ENCODE measurements at regions not wholly inside any gene's neighbourhood (a gene's known extent, or its start where the extent isn't known, plus 50 kb on each side); places are given as distances from the start of the nearest gene placed in this dataset.

DNA sequence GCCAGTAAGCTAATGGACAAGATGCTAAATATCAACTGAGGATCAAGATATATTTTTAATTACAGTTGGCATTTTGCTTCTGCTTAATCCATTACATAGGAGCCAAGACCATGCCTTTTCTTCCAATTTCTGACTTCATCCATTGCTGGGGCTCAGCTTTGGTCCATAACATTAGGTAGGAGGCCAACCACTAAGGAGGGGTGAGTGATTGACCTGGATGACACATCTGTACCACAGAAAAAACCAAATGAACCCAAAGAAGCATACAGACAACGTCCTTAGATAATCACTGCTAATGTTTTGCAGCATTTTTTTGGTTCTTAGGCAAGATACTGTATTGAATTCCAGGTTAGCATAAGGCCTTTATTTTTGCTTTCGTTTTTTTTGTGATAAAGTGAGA lies 353.2 kb upstream of the KCNH8 start:
- FAIRE-seq: no peak
- Histone ChIP-seq H3K36me3 (ENCODE audit: control insufficient read depth in 2 of 4, insufficient read depth in 4 of 4, low read length in 3 of 4) (no peaks in the 10 kb centered on the region), H3K56ac (replicated peaks; ENCODE audit: insufficient read length, low read depth, low read length) (no peak overlapping the region), H3K14ac (ENCODE audit: insufficient read length) (no peak overlapping the region), H2BK5ac (ENCODE audit: low read depth, low read length) (no peak overlapping the region), H2BK15ac (ENCODE audit: low read length) (no peak overlapping the region), H3K23me2 (ENCODE audit: low read depth, low read length) (no peaks in the 10 kb centered on the region), H3K27me3 (replicated peaks in 1 of 4; ENCODE audit: control insufficient read depth in 3 of 4, extremely low read depth in 1 of 4, insufficient read depth in 3 of 4, low read length in 3 of 4) (no peaks in the 10 kb centered on the region), H2AK5ac (ENCODE audit: low read depth, low read length) (no peak overlapping the region), H4K91ac (replicated peaks; ENCODE audit: insufficient read length, low read length) (no peak overlapping the region), H3K4me1 (replicated peaks in 1 of 4; ENCODE audit: control insufficient read depth in 3 of 4, insufficient read depth in 4 of 4, low read length in 3 of 4) (no peaks in the 10 kb centered on the region), H3K18ac (ENCODE audit: extremely low read depth, low read length) (no peak overlapping the region), H3K4me2 (ENCODE audit: insufficient read depth in 1 of 2, low read depth in 2 of 2, low read length in 2 of 2) (no peak overlapping the region), H2BK20ac (ENCODE audit: low read length) (no peak overlapping the region), H3K4ac (replicated peaks; ENCODE audit: insufficient read length, low read depth, low read length) (no peak overlapping the region), H3K79me1 (ENCODE audit: low read depth, low read length) (no peaks in the 10 kb centered on the region), H2BK12ac (ENCODE audit: low read depth, low read length) (no peak overlapping the region), H4K5ac (ENCODE audit: insufficient read length, low read depth, low read length) (no peak overlapping the region), H3K23ac (ENCODE audit: insufficient read length) (no peak overlapping the region), H3K4me3 (ENCODE audit: extremely low read depth in 1 of 4, insufficient read depth in 2 of 4, low read depth in 3 of 4, low read length in 4 of 4) (no peak overlapping the region), H2AFZ (ENCODE audit: low read length) (no peak overlapping the region), H4K8ac (ENCODE audit: extremely low read depth, insufficient read depth, low read length) (no peak overlapping the region), H3K27ac (ENCODE audit: low read depth, low read length) (no peak overlapping the region), H4K20me1 (replicated peaks in 1 of 2; ENCODE audit: control insufficient read depth in 1 of 2, insufficient read depth in 2 of 2, low read length in 2 of 2) (no peaks in the 10 kb centered on the region), H3K9me3 (ENCODE audit: insufficient read depth in 2 of 2, low read depth in 1 of 2, low read length in 1 of 2) (no peaks in the 10 kb centered on the region), H3K9ac (replicated peaks in 1 of 4; ENCODE audit: extremely low read depth in 1 of 4, low read depth in 3 of 4, low read length in 3 of 4) (no peak overlapping the region), H3K79me2 (ENCODE audit: control insufficient read depth in 1 of 2, insufficient read depth in 2 of 2, low read length in 2 of 2) (no peaks in the 10 kb centered on the region), H2BK120ac (replicated peaks; ENCODE audit: low read depth, low read length) (no peak overlapping the region)
- POLR2A ChIA-PET (ENCODE audit: partially characterized antibody): no interaction called here
- CTCF ChIA-PET (ENCODE audit: partially characterized antibody): no interaction called here
- WGBS, 2 experiments (ENCODE audit: extremely low coverage in 1 of 2, insufficient coverage in 1 of 2, insufficient read length in 1 of 2, insufficient replicate concordance in 2 of 2, low coverage in 1 of 2, low lambda C conversion rate in 2 of 2, missing lambda C conversion rate in 1 of 2): 81% methylated on average over 2 of the region's 2 CpGs; no CpG with 5 or more reads in 1 of the 2 experiments
- DNase-seq (ENCODE audit: low read depth in 1 of 2, low spot score in 2 of 2): no peak
- TF ChIP-seq BRCA1 (IDR thresholded peaks at IDR 0.05; ENCODE audit: low read depth, low read length) (no peak), SAP30 (IDR thresholded peaks at IDR 0.05; ENCODE audit: insufficient read depth, insufficient replicate concordance, low read length) (no peak), CEBPB (IDR thresholded peaks at IDR 0.05; ENCODE audit: low read depth, low read length) (no peak), RAD21 (IDR thresholded peaks at IDR 0.05 in 1 of 2, conservative IDR thresholded peaks at IDR 0.05 in 1 of 2; ENCODE audit: low read depth in 2 of 2, low read length in 2 of 2) (no peak), EZH2 (IDR thresholded peaks at IDR 0.05; ENCODE audit: low read depth, low read length, severe bottlenecking) (no peak), NRF1 (IDR thresholded peaks at IDR 0.05; ENCODE audit: low read depth, low read length) (no peak), SIRT6 (IDR thresholded peaks at IDR 0.05; ENCODE audit: low read length) (no peak), KDM1A (IDR thresholded peaks at IDR 0.05; ENCODE audit: borderline replicate concordance, low read length) (no peak), SIX5 (IDR thresholded peaks at IDR 0.05; ENCODE audit: low read depth, low read length) (no peak), TEAD4 (IDR thresholded peaks at IDR 0.05; ENCODE audit: low read depth, low read length) (no peak)
- TF ChIP-seq, protein P1, sequence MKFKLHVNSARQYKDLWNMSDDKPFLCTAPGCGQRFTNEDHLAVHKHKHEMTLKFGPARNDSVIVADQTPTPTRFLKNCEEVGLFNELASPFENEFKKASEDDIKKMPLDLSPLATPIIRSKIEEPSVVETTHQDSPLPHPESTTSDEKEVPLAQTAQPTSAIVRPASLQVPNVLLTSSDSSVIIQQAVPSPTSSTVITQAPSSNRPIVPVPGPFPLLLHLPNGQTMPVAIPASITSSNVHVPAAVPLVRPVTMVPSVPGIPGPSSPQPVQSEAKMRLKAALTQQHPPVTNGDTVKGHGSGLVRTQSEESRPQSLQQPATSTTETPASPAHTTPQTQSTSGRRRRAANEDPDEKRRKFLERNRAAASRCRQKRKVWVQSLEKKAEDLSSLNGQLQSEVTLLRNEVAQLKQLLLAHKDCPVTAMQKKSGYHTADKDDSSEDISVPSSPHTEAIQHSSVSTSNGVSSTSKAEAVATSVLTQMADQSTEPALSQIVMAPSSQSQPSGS (IDR thresholded peaks at IDR 0.05; ENCODE audit: low read length): no peak
- TF ChIP-seq, protein P2, sequence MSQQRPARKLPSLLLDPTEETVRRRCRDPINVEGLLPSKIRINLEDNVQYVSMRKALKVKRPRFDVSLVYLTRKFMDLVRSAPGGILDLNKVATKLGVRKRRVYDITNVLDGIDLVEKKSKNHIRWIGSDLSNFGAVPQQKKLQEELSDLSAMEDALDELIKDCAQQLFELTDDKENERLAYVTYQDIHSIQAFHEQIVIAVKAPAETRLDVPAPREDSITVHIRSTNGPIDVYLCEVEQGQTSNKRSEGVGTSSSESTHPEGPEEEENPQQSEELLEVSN (IDR thresholded peaks at IDR 0.05): no peak
- TF ChIP-seq, protein P3, sequence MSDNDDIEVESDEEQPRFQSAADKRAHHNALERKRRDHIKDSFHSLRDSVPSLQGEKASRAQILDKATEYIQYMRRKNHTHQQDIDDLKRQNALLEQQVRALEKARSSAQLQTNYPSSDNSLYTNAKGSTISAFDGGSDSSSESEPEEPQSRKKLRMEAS (IDR thresholded peaks at IDR 0.05): no peak

Data from H1 (cell line).